CD14-positive monocyte (primary cell): ENCODE measurements at regions not wholly inside any gene's neighbourhood (a gene's known extent, or its start where the extent isn't known, plus 50 kb on each side); places are given as distances from the start of the nearest gene placed in this dataset.

Experiments
- DNase-seq, 3 donors: peaks; one replicate each; pipeline ENCODE4 v3.0.0-alpha.2; 2011 to 2022
- H2AFZ ChIP-seq: 2 replicates; pipeline ENCODE4 v1.6.0; 2012; ENCODE audit warnings: mild to moderate bottlenecking, low read depth, low read length, inconsistent platforms; ENCODE audit not compliant: insufficient read depth, poor library complexity, severe bottlenecking
- H3K27ac ChIP-seq, 2 donors: 1 replicate in 1 of 2; 2 replicates in 1 of 2; pipeline ENCODE4 v1.5.1; 2012 to 2013; ENCODE audit warnings: low read length in 2 of 2, control low read depth in 1 of 2, inconsistent platforms in 1 of 2, low read depth in 1 of 2, mild to moderate bottlenecking in 1 of 2
- H3K27me3 ChIP-seq, 2 donors: one replicate each; pipeline versions ENCODE4 v1.6.0 to v1.6.1; 2011 to 2013; ENCODE audit warnings: low read length in 2 of 2; ENCODE audit not compliant: control insufficient read depth in 2 of 2, insufficient read depth in 2 of 2
- H3K36me3 ChIP-seq, 2 donors: replicated peaks in 1 of 2; 1 replicate in 1 of 2; 2 replicates in 1 of 2; pipeline versions ENCODE4 v1.5.1 to v1.6.1; 2012 to 2013; ENCODE audit warnings: low read length in 2 of 2, control low read depth in 1 of 2, inconsistent platforms in 1 of 2, mild to moderate bottlenecking in 1 of 2; ENCODE audit not compliant: insufficient read depth in 2 of 2, control insufficient read depth in 1 of 2
- H3K4me1 ChIP-seq, 2 donors: 1 replicate in 1 of 2; 2 replicates in 1 of 2; pipeline versions ENCODE4 v1.5.1 to v1.6.1; 2012 to 2013; ENCODE audit warnings: low read length in 2 of 2, control low read depth in 1 of 2, inconsistent platforms in 1 of 2, mild to moderate bottlenecking in 1 of 2, moderate library complexity in 1 of 2; ENCODE audit not compliant: insufficient read depth in 2 of 2, control insufficient read depth in 1 of 2
- H3K4me2 ChIP-seq: replicated peaks from 2 replicates; pipeline ENCODE3; 2012; ENCODE audit warnings: low read length, moderate library complexity, mild to moderate bottlenecking; ENCODE audit not compliant: poor library complexity, severe bottlenecking; ENCODE audit errors: extremely low read depth
- H3K4me3 ChIP-seq, 3 experiments: fragments of 200-600 bp in 1 of 3; sonication (generic) in 1 of 3; replicated peaks in 1 of 3; 1 replicate in 2 of 3; 2 replicates in 1 of 3; pipeline ENCODE4 v1.5.1; 2011 to 2013; ENCODE audit warnings: low read length in 3 of 3, mild to moderate bottlenecking in 3 of 3, control low read depth in 2 of 3, low read depth in 2 of 3, inconsistent platforms in 1 of 3, moderate library complexity in 1 of 3
- H3K79me2 ChIP-seq: 2 replicates; pipeline ENCODE4 v1.6.0; 2012; ENCODE audit warnings: mild to moderate bottlenecking, control low read depth, inconsistent platforms, low read length, moderate library complexity; ENCODE audit not compliant: insufficient read depth
- H3K9ac ChIP-seq: 2 replicates; pipeline ENCODE4 v1.6.0; 2017; ENCODE audit warnings: low read length, mild to moderate bottlenecking; ENCODE audit not compliant: insufficient read depth, poor library complexity, severe bottlenecking
- H3K9me3 ChIP-seq, 2 donors: replicated peaks in 1 of 2; 1 replicate in 1 of 2; 2 replicates in 1 of 2; pipeline versions ENCODE4 v1.5.1 to v1.6.1; 2012 to 2013; ENCODE audit warnings: low read length in 2 of 2, control low read depth in 1 of 2; ENCODE audit not compliant: control insufficient read depth in 1 of 2, insufficient read depth in 1 of 2
- H4K20me1 ChIP-seq: 2 replicates; pipeline ENCODE4 v1.6.0; 2012; ENCODE audit warnings: mild to moderate bottlenecking, low read length, control low read depth, moderate library complexity; ENCODE audit not compliant: insufficient read depth
- H3K27ac Mint-ChIP-seq, 7 donors: one replicate each; pipeline ENCODE4 v1.8.0; 2020; ENCODE audit warnings: mild to moderate bottlenecking in 7 of 7, mixed read lengths in 7 of 7, moderate library complexity in 6 of 7, inconsistent platforms in 2 of 7
- H3K27me3 Mint-ChIP-seq, 3 donors: one replicate each; pipeline ENCODE4 v1.8.0; 2021 to 2022; ENCODE audit warnings: low read depth in 3 of 3, mild to moderate bottlenecking in 3 of 3, mixed read lengths in 3 of 3, moderate library complexity in 3 of 3, inconsistent platforms in 1 of 3
- H3K36me3 Mint-ChIP-seq, 2 donors: one replicate each; pipeline ENCODE4 v1.8.0; 2020; ENCODE audit warnings: mixed read lengths in 2 of 2, inconsistent platforms in 1 of 2, mild to moderate bottlenecking in 1 of 2
- H3K4me1 Mint-ChIP-seq: one replicate; pipeline ENCODE4 v1.8.0; 2020; ENCODE audit warnings: mild to moderate bottlenecking, mixed read lengths
- H3K4me3 Mint-ChIP-seq, 2 donors: one replicate each; pipeline ENCODE4 v1.8.0; 2020; ENCODE audit warnings: mild to moderate bottlenecking in 2 of 2, mixed read lengths in 2 of 2, moderate library complexity in 1 of 2
- H3K9me3 Mint-ChIP-seq, 7 donors: one replicate each; pipeline ENCODE4 v1.8.0; 2020 to 2022; ENCODE audit warnings: mixed read lengths in 7 of 7, mild to moderate bottlenecking in 6 of 7, moderate library complexity in 6 of 7, inconsistent platforms in 2 of 7
- CTCF ChIP-seq: fragments of 200-600 bp; IDR thresholded peaks from one replicate; pipeline ENCODE4 v1.8.0; 2022; ENCODE audit warnings: antibody characterized with exemption, mild to moderate bottlenecking
- WGBS: methylation state at CpG from one replicate; pipeline ENCODE4 v1.1.5; 2013; ENCODE audit warnings: missing lambda C conversion rate; ENCODE audit not compliant: insufficient coverage; 5-methylcytosine and 5-hydroxymethylcytosine counted together
- intact Hi-C, 2 donors: fragments of 100-400 bp; cut with micrococcal nuclease; formaldehyde crosslinking; loops; one replicate each; pipeline versions ENCODE4 v1.15.0 to v1.15.1; 2023

- peak overlapping the region in 1 of 2 donors; percentile 5 for H3K4me3 Mint-ChIP-seq
- no peaks in the 10 kb centered on the region for H3K36me3 ChIP-seq
- no peaks in the 10 kb centered on the region for H3K4me1 ChIP-seq
- H3K9ac ChIP-seq = no peak overlapping the region
- no peak overlapping the region for H3K27ac Mint-ChIP-seq
- H3K9me3 Mint-ChIP-seq = peaks cover 0 to 2% (median 0%) of the 10 kb centered on the region in 7 donors
- no peak overlapping the region for H3K4me2 ChIP-seq
- peaks cover 0 to 20% (median 9%) of the 10 kb centered on the region in 3 donors for H3K27me3 Mint-ChIP-seq
- no peak for DNase-seq
- H3K27ac ChIP-seq = no peak overlapping the region
- no peak overlapping the region for H2AFZ ChIP-seq
- no peaks in the 10 kb centered on the region for H3K27me3 ChIP-seq
- H3K9me3 ChIP-seq = no peaks in the 10 kb centered on the region
- no peak overlapping the region for H3K4me3 ChIP-seq
- WGBS = 42% methylated on average over 6 of the region's 9 CpGs
- no peaks in the 10 kb centered on the region for H3K36me3 Mint-ChIP-seq
- intact Hi-C loops = no loop called here
- peaks cover 11% of the 10 kb centered on the region for H3K4me1 Mint-ChIP-seq
- TF ChIP-seq CTCF = no peak
- no peaks in the 10 kb centered on the region for H3K79me2 ChIP-seq
- no peaks in the 10 kb centered on the region for H4K20me1 ChIP-seq
Observed at GRCh38 chr9:109956717-109957440, 176.9 kb downstream of the PALM2AKAP2 start.

GRCh38 chr9:109959679-109960078, 179.7 kb downstream of the PALM2AKAP2 start:
- H3K27ac ChIP-seq = no peak overlapping the region
- no peaks in the 10 kb centered on the region for H4K20me1 ChIP-seq
- peak overlapping the region in 1 of 2 donors; percentile 0 for H3K4me3 Mint-ChIP-seq
- H3K36me3 Mint-ChIP-seq = no peaks in the 10 kb centered on the region
- H2AFZ ChIP-seq = no peak overlapping the region
- H3K4me2 ChIP-seq = no peak overlapping the region
- H3K4me3 ChIP-seq = no peak overlapping the region
- H3K27ac Mint-ChIP-seq = no peak overlapping the region
- H3K36me3 ChIP-seq = no peaks in the 10 kb centered on the region
- no peaks in the 10 kb centered on the region for H3K4me1 ChIP-seq
- no peak for TF ChIP-seq CTCF
- H3K9me3 ChIP-seq = no peaks in the 10 kb centered on the region
- no peaks in the 10 kb centered on the region for H3K79me2 ChIP-seq
- peaks cover 4 to 25% (median 9%) of the 10 kb centered on the region in 3 donors for H3K27me3 Mint-ChIP-seq
- H3K4me1 Mint-ChIP-seq = peaks cover 11% of the 10 kb centered on the region
- DNase-seq = no peak
- intact Hi-C loops = no loop called here
- peaks cover 0 to 2% (median 0%) of the 10 kb centered on the region in 7 donors for H3K9me3 Mint-ChIP-seq
- no peaks in the 10 kb centered on the region for H3K27me3 ChIP-seq
- H3K9ac ChIP-seq = no peak overlapping the region
- 100% methylated on average over 3 of the region's 4 CpGs for WGBS
